Esophagus muscularis mucosa (tissue), 3 donors: ENCODE measurements at regions not wholly inside any gene's neighbourhood (a gene's known extent, or its start where the extent isn't known, plus 50 kb on each side); places are given as distances from the start of the nearest gene placed in this dataset.

Experiments used
- CTCF ChIP-seq, 3 experiments: fragments of 200-600 bp in 2 of 3; fragments of 450-650 bp in 1 of 3; sonication (generic) in 2 of 3; IDR thresholded peaks; one replicate each; pipeline ENCODE4 v1.5.1; 2017 to 2019; ENCODE audit warnings: antibody characterized with exemption in 3 of 3, mild to moderate bottlenecking in 2 of 3, moderate library complexity in 1 of 3
- POLR2A ChIP-seq: fragments of 450-650 bp; IDR thresholded peaks from one replicate; pipeline ENCODE4 v1.6.1; 2017; ENCODE audit warnings: antibody characterized with exemption, moderate library complexity, mild to moderate bottlenecking, low read depth

- no peak for TF ChIP-seq POLR2A
- TF ChIP-seq CTCF (IDR thresholded peaks at IDR 0.05): no peak
Observed at GRCh38 chr3:162147996-162148395, 651.4 kb downstream of the OTOL1 start.
